GM12874 (cell line): ENCODE measurements at regions not wholly inside any gene's neighbourhood (a gene's known extent, or its start where the extent isn't known, plus 50 kb on each side); places are given as distances from the start of the nearest gene placed in this dataset.

ENCODE experiments used
- TF ChIP-seq, protein P1 (sequence below): IDR thresholded peaks from 2 replicates; pipeline ENCODE4 v1.5.1; 2011; ENCODE audit warnings: low read depth, mild to moderate bottlenecking, control low read depth, low read length, moderate library complexity; ENCODE audit not compliant: insufficient read depth

DNA sequence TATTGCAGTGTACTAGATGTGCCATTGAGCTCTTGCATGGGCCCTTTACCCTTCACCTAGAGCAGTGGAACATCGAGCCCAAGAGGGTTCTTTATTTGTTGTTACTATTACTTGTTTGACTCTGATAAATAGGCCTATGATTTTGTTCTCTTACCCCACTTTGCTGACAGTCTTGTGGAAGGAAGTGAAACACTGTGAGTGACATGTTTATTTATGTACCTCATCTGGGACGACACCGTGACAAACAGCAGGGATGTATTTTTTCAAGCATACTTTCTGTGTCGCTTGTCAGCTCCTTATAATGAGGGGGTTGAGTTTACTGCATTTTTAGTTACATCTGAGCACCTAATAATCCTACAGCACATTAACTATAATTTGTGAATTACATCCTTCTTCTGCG, 1010.3 kb upstream of the TENM4 start:
- TF ChIP-seq, protein P1, sequence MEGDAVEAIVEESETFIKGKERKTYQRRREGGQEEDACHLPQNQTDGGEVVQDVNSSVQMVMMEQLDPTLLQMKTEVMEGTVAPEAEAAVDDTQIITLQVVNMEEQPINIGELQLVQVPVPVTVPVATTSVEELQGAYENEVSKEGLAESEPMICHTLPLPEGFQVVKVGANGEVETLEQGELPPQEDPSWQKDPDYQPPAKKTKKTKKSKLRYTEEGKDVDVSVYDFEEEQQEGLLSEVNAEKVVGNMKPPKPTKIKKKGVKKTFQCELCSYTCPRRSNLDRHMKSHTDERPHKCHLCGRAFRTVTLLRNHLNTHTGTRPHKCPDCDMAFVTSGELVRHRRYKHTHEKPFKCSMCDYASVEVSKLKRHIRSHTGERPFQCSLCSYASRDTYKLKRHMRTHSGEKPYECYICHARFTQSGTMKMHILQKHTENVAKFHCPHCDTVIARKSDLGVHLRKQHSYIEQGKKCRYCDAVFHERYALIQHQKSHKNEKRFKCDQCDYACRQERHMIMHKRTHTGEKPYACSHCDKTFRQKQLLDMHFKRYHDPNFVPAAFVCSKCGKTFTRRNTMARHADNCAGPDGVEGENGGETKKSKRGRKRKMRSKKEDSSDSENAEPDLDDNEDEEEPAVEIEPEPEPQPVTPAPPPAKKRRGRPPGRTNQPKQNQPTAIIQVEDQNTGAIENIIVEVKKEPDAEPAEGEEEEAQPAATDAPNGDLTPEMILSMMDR, result no peak

DNA sequence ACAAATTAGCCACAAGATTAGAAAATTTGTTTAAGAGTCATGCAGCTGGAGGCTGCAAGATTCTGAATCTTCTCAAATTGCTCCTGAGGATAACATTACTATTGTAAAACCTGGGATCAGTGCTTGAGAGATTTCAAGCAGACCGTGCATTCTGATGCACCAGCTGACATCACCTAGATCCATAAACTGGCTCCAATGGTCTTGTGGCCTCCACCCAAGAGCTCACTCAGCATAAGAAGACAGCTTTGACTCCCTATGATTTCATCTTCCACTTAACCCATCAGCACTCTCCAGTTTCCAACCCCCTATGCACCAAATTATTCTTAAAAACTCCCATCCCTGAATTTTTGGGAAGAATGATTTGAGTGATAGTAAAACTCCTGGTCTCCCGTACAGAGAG, 1007.9 kb upstream of the TENM4 start:
- TF ChIP-seq, protein P1, result no peak

DNA sequence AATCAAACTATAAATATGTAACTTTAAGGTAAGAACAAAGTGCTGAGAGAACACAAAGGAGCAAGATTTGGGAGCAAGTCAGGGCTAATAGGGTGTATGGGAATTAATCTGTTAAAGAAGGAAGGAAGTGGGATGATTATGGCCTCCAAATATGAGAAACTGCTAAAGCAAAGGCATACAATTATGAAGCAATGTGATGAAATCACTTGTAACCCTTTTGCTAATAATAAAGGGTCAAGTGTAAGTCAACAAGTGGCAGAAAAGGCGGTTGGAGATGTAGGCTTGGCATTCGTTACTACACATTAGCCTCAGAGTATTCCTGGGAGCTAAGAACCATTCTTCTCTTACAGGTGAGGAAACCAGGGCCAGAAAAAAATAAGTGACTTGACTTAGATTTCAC, 1002.3 kb upstream of the TENM4 start:
- TF ChIP-seq, protein P1, result no peak

DNA sequence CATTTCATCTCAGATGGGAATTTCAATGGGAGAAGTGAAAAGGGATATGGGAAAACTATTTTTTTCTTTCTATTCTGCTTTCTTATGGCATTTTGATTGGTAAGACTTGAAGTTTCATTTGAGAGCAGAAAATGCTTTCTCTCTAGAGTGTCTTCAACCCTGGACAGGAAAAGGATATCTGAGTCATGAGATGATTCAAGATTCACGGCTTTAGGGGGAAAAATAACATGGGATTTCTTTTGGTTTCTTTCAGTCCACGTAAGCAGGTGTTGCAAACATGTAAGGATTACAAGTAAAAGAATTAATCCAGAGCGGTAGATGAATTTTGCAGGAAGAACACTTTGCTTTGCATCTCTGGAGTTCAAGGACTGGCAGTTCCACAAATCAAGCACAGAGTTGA, 1001.0 kb upstream of the TENM4 start:
- TF ChIP-seq, protein P1, result no peak

DNA sequence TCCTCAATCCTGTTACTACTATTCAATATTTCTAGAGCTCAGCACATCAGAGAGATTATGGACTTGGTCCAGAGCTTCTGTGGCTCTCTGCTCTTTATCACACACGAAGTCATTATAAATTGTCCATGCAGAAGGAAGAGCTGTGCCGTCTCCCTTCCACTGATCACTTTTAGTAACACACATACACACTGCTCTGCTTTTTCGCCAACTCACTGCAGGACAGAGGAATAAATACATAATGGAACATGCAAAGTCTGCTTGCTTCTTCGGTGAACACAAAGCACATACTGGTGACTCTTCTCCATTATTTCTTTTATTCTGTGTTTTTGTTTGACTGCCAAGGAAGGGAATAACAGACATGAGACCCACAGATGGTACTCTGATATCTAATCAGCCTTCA, 1000.0 kb upstream of the TENM4 start:
- TF ChIP-seq, protein P1, result no peak

DNA sequence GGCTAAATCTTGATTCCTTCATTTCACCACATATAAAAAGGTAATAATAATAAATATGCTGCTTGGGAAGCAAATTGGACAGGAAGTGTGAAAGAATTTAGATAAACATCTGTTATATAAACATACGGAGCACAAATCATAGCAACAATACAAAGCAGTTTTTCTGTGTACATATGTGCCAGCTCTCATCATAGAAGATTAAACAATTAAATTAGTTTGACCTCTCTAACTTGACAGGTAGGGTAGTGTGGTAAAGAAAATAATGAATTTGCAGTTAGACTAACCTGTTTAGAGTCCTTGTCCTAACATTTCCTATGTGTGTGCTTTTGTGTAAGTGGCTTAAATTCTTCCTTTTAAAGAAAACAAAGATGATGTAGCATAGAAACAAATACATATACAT, 995.7 kb upstream of the TENM4 start:
- TF ChIP-seq, protein P1, result no peak

DNA sequence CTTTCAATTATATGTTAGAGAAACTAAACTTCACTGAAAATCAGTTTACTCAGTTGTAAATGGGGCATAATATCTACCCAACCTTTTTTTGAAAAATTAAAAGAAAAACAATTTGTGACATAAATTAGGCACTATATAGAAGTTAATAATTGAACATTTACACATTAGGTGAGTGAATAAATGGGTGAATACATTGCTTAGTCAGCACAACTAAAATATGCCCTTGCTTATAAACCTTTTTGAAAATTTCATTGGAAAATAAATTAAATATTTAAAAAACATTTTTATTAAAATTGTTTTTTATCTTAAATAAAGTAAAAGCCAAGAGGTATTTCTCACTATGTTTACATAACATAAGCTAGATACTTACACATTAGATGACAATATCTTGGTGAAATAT, 994.5 kb upstream of the TENM4 start:
- TF ChIP-seq, protein P1, result no peak

DNA sequence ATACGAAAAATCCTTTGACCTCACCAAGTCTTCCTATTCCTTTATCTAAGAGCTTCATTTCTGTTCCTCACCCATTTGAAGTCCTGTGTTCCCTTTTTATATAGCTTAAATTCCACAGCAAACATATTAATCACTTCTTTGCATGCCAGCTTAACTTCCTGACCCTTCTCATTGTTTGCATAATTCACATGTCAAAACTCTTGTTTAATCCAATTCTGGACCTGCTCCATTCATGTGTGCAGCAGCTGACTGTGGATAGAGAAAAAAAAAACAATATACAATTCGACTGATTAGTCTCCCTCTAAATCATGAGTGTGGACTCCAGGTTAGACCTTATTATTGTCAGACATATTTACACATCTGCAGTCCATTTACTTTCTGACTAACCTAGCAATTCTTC, 991.2 kb upstream of the TENM4 start:
- TF ChIP-seq, protein P1, result no peak
